ENCODE measurements at regions not wholly inside any gene's neighbourhood (a gene's known extent, or its start where the extent isn't known, plus 50 kb on each side); places are given as distances from the start of the nearest gene placed in this dataset.

DNA sequence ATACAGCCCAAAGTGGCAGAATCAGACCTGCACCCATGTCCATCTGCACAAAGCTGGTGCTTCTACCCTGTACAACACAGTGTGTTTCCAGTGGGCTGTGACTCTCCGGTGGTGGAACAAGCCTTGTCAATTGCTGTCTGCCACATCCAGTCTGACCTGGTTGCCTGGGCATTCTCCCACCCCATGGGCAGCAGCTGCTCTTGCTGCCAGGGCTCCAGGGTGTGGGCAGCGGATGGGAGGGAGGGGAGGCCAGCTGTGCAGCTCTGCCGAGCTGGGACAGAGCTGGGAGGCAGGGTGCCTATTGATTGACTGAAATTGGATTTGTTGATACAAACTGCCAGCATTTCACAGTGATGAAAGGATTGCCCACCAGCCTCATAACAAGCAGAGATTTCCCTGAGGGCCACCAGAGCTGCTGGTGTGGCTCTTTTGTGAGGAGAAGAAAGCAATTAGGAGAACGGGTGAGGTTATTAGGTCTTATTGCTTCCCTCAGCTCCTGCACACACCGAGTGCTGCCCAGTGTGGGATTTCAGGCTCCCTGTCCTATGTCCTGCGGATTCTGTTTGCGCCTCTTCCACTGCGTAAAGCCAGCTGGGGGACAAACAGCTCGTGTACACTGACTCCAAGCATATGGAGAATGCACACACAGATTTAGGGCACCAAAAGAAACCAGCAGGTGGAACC, 150.8 kb downstream of the NRN1 start:
- TF ChIP-seq, protein P1, sequence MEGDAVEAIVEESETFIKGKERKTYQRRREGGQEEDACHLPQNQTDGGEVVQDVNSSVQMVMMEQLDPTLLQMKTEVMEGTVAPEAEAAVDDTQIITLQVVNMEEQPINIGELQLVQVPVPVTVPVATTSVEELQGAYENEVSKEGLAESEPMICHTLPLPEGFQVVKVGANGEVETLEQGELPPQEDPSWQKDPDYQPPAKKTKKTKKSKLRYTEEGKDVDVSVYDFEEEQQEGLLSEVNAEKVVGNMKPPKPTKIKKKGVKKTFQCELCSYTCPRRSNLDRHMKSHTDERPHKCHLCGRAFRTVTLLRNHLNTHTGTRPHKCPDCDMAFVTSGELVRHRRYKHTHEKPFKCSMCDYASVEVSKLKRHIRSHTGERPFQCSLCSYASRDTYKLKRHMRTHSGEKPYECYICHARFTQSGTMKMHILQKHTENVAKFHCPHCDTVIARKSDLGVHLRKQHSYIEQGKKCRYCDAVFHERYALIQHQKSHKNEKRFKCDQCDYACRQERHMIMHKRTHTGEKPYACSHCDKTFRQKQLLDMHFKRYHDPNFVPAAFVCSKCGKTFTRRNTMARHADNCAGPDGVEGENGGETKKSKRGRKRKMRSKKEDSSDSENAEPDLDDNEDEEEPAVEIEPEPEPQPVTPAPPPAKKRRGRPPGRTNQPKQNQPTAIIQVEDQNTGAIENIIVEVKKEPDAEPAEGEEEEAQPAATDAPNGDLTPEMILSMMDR (IDR thresholded peaks at IDR 0.05) = no peak
- TF ChIP-seq SIN3A (IDR thresholded peaks at IDR 0.05; ENCODE audit: borderline replicate concordance, low read depth, low read length) = no peak
- no peak for TF ChIP-seq NFIC (IDR thresholded peaks at IDR 0.05; ENCODE audit: borderline replicate concordance)
- TF ChIP-seq POLR2AphosphoS5 (IDR thresholded peaks at IDR 0.05; ENCODE audit: low read depth, low read length) = no peak
- TF ChIP-seq, protein P2, sequence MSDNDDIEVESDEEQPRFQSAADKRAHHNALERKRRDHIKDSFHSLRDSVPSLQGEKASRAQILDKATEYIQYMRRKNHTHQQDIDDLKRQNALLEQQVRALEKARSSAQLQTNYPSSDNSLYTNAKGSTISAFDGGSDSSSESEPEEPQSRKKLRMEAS (IDR thresholded peaks at IDR 0.05; ENCODE audit: low read depth) = no peak
- no peak for TF ChIP-seq GATA2 (CRISPR knock-in tag; IDR thresholded peaks at IDR 0.05)
- TF ChIP-seq JUND (IDR thresholded peaks at IDR 0.05) = no peak
- no peak for TF ChIP-seq YY1 (IDR thresholded peaks at IDR 0.05; ENCODE audit: low read depth)

All from SK-N-SH (cell line).